ENCODE measurements at regions not wholly inside any gene's neighbourhood (a gene's known extent, or its start where the extent isn't known, plus 50 kb on each side); places are given as distances from the start of the nearest gene placed in this dataset.

DNA sequence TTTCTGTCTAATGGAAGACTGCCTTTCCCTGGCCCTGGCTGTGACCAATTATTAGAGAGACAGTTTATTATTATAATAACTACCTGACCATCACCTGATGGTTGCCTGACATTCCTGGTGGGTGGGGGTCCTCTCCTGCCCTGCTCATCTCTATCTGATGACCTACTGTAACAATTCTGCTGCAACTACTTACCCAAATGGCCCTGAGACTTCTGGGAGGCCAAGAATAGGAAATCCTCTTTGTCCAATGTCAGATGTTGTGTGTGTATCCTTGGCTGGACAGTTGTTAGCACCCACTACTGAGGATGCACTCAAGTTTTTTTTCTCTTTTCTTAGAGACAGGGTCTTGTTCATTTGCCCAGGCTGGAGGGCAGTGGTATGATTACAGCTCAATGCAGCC lies 110.3 kb downstream of the DDX1 start:
- no peak for DNase-seq

DNA sequence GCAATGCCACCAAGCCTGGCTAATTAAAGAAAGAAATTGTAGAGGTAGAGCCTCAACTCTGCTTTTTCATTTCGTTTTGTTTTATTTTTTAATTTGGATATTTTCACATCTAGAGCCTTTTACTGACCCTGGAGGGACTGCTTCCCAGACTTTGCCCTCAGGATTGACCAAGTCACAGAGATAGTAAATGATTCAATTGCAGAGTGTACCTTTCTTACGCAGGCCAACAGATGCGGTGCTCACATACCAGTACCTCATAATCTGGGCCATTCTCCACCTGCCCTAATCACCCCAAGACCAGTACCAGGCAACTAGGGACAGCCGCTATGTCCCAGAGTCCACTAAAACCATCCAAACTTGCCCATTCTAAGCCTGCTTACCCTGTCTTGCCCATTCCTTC lies 110.8 kb downstream of the DDX1 start:
- no peak for DNase-seq

DNA sequence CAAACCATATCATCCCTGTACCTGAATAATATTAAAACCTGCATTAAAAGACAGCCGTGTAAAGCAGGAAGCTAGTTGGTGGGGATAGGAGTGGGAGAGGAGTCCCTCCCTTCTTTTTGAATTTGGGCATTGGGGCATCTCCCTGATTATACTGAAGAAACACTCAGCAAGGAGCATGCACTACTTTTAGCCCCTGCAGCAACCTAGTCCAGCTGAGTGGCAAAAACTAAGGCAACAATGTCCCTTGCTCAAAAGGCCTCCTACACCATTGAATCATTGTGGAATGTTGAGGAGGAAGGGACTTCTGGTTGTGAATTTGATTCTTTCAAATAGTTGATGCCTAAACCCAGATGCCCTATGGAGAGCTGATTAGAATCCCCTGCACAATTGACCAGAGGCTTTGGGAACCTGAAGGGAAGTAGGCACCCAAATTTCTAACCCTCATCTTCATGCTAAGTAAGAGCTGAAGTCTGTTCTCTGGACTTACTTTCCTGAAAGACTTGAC lies 111.7 kb downstream of the DDX1 start:
- DNase-seq, result no peak

DNA sequence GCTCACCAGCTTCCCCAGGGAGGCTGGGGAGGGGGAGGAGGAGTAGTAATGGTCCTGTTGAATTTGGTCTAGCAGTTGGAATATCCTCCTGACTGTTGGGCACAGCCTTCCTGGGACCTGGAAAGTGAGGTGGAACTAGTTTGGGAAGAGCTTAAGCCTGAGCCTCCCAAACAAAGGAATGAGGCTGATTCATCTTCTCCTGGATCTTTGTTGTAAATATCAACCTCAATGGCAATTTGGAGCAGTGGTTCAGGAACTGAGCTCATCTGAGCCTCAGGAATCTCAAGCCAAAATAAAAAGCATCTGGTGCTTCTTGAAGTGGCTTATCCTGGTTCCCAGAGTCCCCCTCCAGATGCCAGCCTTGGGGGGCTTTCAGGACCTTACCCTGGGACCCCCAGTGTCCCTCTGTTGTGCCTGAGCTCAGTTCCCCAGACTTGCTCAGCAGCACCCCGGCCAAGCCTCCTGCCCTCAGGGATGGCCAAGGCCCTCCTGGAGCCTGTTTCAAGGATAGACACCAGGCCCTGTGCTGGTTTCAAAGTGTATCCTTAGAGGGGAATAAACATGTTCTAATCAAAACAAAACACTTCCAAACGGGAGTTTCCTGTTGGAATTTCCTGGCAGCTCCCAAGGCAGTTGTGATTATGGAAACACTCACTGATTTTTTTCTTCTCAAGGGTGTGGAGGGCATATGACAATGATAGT lies 112.6 kb downstream of the DDX1 start:
- DNase-seq, result no peak

DNA sequence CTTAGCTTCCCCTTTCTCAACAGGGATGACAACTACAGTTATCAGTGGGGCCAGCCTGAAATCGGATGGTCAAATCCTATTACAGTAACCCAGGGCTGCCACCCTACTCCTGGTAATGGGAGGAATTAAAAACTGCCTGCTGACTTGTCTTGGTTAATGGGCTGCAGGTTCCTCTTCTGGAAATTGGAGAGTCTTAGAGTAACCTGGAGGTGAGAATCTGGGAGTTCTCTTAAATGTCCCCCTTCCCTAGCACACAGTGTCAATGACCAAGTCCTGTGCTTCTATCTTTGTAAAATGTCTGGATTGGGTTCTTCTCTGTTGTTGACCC lies 113.1 kb downstream of the DDX1 start:
- no peak for DNase-seq

DNA sequence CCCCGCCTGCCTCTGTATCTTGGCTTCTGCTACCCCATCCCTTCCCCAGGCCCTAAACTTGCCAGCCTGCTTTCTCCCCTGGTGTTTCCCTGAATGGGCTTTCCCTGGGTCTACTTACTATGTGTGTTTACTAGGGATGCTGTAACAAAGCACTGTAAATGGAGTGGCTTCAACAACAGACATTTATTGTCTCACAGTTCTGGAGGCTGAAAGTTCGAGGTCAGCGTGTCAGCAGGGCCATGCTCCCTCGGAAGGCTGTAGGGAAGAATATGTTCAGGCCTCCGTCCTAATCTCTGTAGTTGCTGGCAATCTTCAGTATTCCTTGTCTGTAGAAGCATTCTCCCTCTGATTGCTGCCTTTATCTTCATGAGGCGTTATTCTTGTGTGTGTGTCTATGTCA lies 113.6 kb downstream of the DDX1 start:
- DNase-seq, result no peak

DNA sequence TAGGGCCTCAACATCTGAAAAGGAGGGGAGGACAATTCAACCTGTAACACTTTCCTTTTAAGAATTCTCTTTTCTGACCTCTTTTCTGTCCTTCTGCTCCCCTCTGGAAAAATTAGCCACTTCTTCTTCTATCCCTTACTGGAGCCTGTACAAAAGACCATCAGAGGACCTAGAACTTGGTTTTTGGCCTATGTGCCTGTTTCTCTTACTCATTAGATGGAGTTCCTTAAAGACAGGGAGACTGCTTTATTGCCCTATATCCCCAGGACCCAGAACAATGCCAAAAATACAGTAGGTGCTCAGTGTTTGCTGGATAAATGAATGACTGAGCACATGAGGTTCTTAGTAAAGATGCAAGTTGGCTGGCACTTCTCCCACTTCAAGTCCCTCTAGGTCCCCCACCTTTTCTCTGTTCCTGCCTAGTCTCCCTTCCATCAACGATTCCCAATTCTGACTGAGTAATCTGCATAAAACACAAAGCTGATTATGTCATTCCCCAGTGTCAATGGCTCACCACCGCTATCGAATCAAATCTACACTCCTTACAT lies 114.2 kb downstream of the DDX1 start:
- DNase-seq, result no peak

DNA sequence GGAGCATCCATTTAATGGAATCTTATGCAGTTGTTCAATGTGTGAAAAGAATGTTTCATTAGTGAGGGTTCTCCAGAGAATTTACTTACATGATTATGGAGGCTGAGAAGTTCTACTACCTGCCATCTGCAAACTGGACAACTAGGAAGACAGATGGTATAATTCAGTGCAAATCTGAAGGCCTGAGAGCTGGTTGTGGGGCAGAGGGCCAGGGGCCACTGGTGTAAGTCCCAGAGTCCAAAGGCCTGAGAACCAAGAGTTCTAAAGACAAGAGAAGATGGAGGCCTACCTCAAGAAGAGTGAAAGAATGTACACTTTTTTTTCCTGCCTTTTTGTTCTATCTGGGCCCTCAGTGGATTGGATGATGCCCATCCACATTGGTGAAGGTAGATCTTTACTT lies 114.8 kb downstream of the DDX1 start:
- DNase-seq, result no peak

DNA sequence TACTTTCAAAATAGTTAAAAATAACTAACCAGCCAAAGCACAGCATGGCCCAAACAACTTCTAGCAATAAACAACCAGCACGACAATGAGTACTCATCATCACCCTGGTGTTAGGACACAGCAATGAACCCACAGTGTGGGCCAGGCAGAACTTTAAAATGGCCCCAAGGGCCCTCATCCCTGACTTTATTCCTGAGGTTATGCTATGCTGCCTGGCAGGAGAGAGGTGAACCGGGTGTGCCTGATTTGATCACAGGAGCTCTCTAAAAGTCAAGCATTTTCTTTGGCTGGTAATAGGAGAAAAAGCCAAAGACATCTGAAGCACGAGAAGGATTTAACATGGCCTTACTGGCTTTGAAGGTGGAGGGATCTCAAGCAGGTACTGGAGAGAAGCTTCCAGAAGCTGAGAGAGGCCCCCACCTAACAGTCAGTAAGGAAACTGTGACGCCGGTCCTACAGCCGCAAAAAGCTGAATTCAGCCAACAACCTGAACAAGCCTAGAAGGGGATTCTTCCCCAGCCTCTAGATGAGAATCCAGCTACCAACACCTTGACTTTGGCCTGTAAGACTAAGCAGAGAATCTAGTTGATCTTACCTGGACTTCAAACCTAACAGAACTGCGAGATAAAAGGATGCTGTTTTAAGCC lies 115.4 kb downstream of the DDX1 start:
- no peak for DNase-seq

DNA sequence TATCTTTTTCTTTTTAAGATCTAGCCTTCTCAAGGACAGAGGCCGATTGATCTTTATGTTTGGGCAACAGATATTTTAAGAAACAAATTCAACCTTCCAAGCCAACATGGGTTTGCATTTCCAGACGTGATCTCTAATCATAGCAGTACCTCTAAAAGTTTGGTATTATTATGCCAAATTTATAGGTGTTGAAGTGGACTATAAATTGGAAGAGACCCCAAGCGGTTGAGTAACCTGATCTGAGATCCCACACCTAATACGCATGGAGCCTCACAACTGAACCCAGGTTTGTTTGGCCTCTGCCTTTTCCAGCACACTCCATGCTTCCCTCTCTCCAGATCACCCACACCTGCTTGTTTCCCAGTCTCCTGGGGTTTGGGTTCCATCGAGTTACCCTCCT lies 116.5 kb downstream of the DDX1 start:
- DNase-seq, result no peak

DNA sequence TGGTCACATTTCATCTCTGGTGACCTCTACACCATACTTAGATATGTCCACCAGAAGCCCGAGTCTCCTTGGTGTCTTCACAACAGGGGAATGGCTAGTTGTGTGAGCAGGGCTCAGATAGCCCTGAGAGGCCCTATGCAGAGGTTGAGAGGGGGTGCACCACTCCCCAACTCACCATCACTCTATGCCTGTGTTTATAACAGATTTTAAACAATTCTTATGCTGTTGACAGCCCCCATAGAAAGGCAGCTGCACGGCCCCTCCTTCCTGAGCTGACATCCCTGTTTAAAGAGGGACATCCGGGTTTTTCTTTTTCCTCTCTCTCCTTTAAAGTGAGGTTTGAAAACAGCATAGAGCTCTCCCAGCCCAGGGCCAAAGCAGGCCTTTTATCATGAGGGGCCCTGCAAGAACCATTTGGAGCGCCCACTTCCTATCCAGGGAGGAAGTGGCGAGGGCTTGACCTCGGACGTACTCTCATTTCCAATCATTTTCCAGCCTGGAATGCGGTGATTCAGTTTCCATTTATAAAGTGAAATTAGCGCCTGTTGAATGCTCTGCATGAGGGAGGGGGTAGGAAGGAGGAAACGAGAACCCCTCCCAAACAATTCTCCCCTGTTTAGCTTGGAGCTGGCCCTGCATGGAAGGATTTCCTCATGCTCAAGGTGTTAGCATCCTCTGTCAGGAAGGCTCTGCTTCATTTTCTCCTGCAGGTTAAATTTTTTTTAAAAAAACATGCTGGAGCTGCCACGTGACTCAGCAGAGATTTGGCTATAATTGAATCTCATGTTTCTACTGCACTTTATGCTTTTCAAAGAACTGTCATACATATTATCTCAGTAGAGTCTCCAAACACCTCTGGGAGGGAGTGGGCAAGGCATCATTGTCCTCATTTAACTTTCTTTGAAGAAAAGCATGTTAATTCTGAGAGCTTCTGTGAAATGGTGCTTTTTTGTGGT lies 117.5 kb downstream of the DDX1 start:
- no peak for DNase-seq

DNA sequence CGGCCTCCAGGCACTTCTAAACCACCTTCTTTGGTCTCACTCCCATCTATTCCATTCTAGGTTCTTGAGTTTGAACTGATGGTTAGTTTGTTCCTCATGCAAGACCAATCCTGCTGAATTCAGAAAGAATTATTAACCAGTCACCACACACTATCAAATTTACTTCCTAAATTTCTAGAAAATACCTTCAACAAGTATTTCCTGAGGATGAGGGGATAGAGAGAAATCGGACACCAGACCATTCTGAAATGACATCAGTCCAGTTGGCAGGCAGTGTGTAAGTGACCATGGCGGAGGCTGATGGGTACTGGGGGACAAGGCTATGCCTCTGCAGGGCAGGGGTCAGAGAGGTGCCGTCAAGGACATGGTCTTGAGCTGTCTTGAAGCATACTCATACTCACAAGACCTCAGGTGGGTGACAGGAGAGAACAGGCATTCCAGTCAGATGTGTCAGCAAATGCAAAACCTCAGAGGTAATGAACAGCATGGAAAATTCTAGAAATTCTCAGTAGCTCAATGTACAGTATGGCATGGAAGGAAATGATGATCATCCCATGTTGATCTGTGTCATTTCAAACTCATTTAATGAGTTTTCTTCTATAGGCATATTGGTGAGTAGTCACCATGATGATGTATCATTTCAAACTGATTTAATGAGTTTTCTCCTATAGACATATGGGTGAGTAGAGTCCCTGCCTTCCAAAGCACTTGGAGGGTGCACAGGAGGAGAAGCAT lies 119.6 kb downstream of the DDX1 start:
- no peak for DNase-seq

DNA sequence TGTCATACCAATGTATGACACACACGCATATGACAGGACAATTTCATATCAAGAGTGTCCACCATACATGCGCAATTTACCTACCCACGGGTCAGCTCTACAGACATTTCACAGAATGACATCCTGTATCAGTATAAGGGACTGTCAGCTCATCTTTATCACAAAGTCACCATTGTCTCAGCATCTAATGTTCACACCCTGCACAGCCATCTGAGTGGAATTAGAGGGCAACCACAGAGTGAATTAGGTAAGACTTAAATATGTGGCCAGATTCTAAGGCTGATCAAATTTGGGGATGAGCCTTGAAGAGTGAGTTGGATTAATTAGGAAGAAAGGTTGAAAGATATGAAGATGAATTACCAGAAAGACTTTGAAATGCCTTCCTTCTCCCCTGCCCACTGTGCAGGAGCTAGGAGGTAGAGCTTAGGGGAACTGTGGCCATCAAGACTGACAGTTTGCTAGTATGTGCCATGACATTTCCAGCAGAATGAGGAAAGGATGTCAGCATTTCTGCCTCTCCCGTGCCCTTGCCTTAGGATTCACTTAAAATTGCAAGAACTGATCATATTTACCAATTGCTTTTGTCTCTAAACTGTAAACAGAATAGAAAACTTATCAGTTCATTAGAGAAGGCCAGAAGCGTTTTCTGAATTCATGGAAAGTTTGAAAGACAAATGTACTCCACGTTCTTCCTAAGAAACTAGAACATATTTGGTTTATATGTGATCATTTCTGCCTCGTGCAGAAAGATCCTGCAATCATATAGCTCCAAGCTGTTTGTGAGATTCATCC lies 121.1 kb downstream of the DDX1 start:
- DNase-seq, result no peak

DNA sequence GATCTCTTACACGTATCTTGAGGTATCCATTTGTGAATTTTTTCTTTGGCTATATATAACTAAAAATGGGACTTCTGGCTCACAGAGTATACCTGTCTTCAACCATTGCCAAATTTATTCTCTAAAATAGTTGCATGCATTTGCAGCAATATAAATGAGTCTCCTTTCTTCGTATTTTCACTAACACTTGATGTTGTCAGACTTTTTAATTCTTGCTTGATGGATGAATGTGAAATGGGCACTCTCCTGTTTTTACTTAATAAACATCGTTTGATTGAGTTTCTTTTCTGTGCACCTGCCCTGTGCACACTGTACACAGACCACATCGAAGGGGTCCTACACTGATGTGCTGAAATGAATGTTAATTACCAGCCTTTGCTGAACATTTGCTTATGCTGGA lies 121.8 kb downstream of the DDX1 start:
- DNase-seq, result no peak

DNA sequence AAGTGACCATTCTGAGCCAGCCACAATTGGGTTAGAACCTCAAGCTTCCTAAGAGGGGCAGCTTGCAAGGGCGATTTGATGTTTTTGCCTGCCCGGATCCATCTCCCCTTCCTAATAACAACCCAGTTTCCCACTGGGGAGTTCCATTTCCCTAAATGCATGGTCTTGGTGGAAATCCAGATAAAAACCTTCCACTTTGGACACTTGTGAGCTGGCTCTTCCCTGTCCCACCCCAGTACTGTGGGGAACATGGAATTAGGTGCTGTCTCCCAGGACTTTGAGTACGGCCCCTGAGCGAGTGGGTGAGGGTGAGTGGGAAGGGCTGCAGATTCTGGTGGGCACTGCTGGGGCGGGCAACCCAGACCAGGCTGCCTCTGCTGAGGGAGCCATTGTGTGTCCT lies 122.3 kb downstream of the DDX1 start:
- no peak for DNase-seq

DNA sequence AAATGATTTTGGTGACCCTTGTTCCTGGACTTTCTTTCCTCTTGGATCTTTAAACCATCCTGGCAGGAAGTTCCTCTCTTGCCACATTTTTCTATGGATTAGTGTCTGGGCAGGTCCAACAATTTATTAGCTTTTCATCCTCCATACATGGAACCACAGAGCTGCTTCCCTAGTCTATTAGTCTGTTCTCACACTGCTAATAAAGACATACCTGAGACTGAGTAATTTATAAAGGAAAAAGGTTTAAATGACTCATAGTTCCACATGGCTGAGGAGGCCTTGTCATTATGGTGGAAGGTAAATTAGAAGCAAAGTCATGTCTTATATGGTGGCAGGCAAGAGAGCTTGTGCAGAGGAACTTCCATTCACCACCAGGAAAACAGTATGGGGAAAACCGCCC lies 122.9 kb downstream of the DDX1 start:
- no peak for DNase-seq

DNA sequence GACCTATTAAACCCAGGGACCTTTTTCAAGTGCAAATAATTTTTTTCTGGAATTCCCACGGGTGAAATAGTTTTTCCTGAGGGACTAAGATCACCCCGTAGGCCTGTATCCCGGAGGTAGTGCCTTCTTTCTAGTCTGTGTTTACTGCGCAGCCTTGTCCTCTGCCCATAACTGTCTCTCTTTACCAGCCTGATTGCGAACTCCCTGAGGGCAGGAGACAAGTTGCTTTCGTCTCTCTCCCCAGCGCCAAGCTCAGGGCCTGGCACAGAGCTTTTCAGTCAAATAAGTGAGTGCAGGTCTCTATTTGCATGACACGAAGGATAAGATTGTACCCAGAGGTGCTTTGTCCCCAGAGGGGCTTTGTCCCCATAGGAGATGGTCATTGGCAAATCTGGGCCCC lies 123.9 kb downstream of the DDX1 start:
- no peak for DNase-seq

DNA sequence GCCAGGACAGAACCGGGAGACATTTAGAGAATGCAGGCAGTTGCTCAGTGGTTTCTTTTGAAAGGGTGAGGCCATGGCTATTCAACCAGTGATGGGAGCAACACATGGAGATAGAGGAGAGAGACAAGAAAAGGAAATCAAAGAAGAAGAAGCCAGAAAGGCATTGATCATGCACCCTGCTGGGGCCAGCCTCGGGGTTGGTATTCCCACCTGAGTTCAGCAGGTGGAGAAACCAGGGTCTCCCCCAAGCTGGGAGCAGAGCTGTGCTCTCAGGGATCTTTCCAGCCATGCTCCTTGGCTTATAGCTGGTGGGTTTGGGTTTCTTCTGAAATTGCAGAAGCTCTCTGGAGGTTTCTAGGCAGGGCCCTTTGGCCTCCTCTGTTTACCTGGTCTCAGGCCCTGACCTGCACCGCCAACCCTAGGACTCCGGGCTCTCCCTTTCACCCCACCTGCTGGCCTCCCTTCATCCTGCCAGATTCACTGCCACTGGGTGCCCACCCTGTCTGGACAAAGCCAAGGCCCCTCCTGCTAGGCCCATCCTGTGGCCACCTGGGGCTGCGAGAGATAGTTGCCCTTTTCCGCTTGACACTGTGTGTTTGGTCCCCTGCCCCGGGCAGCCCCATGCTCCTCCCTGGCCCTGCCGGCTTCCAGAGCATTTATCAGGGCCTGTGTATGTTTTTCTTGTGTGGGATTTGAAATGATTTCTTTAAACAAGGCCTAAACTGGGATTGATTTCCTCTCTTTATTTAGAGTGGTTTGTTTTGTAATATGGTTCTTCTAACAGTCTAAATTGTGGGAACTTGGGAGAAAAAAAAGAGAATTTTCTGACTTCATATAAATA lies 126.7 kb downstream of the DDX1 start:
- no peak for DNase-seq

DNA sequence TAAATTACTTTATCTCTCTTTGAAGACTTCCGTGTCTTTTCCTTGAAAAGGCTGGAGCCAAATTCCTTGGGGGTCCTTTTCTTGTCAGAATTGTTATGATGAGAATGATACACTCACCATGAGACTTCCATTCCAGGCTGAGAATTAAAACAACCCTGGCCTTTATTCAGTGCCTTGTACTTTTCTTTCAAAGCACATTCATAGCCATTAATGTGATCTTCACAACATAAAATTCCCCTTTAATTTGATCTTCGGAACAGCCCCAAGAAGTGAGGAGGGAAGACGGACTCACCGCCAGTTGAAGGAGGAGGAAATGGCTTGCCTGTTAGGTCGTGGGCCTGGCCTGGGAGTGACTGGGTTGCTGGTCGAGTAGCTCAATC lies 127.3 kb downstream of the DDX1 start:
- DNase-seq, result no peak

DNA sequence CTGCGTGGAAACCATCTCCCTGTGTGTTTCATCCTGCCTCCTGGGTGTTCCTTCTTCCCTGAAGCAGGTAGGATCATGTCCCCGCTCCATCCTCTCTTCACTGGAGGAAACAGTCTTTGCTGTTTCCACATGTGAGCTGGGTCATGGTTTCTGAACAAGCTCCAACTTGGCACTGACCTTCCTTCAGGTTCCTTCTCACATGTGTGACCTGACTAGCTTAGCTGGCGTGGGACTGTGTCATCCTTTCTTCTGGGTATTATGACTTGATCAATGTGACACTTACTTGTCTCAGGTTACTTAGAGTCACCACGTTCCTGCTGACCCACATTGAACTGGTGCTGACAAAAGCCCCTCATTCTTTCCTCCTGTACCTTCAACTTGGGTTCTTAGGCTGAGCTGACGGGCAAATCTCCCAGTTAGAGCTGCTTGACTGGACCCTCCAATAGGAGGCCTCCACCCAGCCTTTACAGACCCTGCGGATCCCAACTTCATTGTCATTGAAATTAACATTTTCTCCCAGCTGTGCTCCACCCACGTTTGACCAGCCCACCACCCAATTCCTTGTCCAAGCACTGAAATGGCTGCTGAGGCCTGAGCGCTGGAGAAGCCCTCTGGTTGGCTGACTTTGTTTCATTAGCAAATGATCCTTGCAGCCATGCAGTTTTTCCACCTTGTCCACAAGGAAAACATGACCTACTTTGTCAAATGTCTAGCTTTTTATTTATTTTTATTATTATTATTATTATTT lies 128.1 kb downstream of the DDX1 start:
- no peak for DNase-seq

Data from tongue (tissue), 1 donor.